AG04450 (cell line): ENCODE measurements at regions not wholly inside any gene's neighbourhood (a gene's known extent, or its start where the extent isn't known, plus 50 kb on each side); places are given as distances from the start of the nearest gene placed in this dataset.
A peak's percentile ranks its signal among the peaks of the same experiment; 100 is the strongest.

Experiments used
- CTCF ChIA-PET: fragments of 300-600, 350-600 bp; formaldehyde crosslinking; extraction: SDS; loops from one replicate; lab custom pipeline; 2022; ENCODE audit warnings: antibody characterized with exemption, inconsistent platforms; lab: Charles Lee
- POLR2A ChIA-PET: fragments of 350-600 bp; formaldehyde crosslinking; extraction: SDS; loops from one replicate; lab custom pipeline; 2021; ENCODE audit warnings: antibody characterized with exemption, inconsistent platforms; lab: Yijun Ruan, JAX
- DNase-seq: peaks from one replicate; pipeline ENCODE4 v3.0.0-alpha.2; 2011; ENCODE audit warnings: low read depth, low spot score
- H3K27ac ChIP-seq: one replicate; pipeline ENCODE4 v1.5.1; 2012; ENCODE audit warnings: low read depth, low read length, control low read depth
- H3K27me3 ChIP-seq: one replicate; pipeline ENCODE4 v1.6.0; 2012; ENCODE audit warnings: low read length; ENCODE audit not compliant: control insufficient read depth, insufficient read depth
- H3K4me3 ChIP-seq: 2 replicates; pipeline ENCODE4 v1.5.1; 2011; ENCODE audit warnings: mild to moderate bottlenecking, low read depth, low read length, control low read depth
- H3K9me3 ChIP-seq: 2 replicates; pipeline ENCODE4 v1.5.1; 2012; ENCODE audit warnings: low read length; ENCODE audit not compliant: control insufficient read depth, insufficient read depth
- CTCF ChIP-seq: IDR thresholded peaks from 2 replicates; pipeline ENCODE4 v1.5.1; 2011; ENCODE audit warnings: low read depth, low read length, control low read depth, inconsistent platforms

- no peaks in the 10 kb centered on the region for H3K27me3 ChIP-seq
- no peak for TF ChIP-seq CTCF
- H3K9me3 ChIP-seq = no peaks in the 10 kb centered on the region
- POLR2A ChIA-PET = interaction anchor here (0.9 kb wide), 1 partner anchor 15 kb away, joined by 4 read pairs; no protein-coding TSS in a partner anchor
- no peak overlapping the region for H3K4me3 ChIP-seq
- peak overlapping the region; percentile 47 for H3K27ac ChIP-seq
- CTCF ChIA-PET = interaction anchor here (0.9 to 2.4 kb wide), 2 partner anchors 391 to 547 kb away, joined by 3 to 9 read pairs; partner anchors contain the start of gene TRIB2
- DNase-seq = no peak
Measured at GRCh38 chr2:12170121-12170520, 423.7 kb downstream of the LPIN1 start.

DNA sequence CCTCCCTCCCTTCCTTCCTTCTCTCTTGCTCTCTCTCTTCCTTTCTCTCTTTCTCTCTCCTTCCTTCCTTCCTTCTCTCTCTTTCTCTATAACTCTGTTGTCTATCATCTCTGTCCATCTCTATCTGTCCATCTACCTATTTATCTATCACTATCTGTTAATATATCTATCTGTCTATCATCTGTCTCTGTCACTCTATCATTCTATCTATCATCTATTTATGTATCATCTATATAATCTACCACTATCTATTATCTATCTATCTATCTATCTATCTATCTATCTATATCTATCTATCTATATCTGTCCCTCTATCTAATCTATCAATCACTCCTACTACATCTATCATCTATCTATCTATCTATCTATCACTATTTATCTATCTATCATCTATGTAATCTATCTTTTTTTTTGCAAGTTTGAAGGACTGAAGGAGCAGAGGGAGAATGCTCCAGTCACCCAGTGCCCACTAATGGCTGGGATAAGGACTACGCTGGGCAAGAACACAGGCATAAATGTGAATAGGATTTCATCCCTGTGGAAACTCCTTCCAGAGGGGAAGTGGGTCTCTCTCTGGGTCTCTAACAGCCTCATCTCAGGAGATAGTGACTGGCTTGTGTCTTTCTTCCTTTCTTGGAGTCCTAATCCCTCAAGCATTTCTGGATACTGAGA lies 427.0 kb downstream of the LPIN1 start:
- Histone ChIP-seq H3K9me3 (no peaks in the 10 kb centered on the region), H3K4me3 (no peak overlapping the region), H3K27me3 (no peaks in the 10 kb centered on the region), H3K27ac (no peak overlapping the region)
- ChIA-PET CTCF (interaction anchor here (1.3 kb wide), 1 partner anchor 394 kb away, joined by 3 read pairs; no protein-coding TSS in a partner anchor), POLR2A (no interaction called here)
- TF ChIP-seq CTCF = peak; percentile 50
- DNase-seq = no peak

DNA sequence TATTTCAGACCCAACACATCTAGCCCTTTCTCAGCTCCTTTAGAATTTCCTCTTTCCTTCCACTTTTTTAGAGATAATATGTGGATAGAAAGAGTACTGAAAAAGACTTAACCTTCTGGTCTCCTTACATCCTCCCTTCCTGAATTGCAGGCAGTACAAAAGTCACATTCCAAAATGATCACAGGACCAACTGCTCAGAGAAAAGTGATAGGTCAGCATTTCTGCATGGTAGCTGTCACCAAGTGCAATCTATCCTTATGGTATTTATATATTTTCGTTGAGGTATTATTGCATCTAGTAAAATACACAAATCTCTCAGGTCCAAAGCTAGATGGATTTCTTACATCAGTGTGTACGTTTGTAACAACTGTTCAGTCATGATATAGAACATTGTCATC lies 427.5 kb downstream of the LPIN1 start:
- POLR2A ChIA-PET = no interaction called here

GRCh38 chr2:12175323-12175722 lies 428.9 kb downstream of the LPIN1 start:
- H3K27ac ChIP-seq = no peak overlapping the region
- no peaks in the 10 kb centered on the region for H3K27me3 ChIP-seq
- ChIA-PET CTCF (no interaction called here), POLR2A (no interaction called here)
- no peak overlapping the region for H3K4me3 ChIP-seq
- no peak for TF ChIP-seq CTCF
- H3K9me3 ChIP-seq = no peaks in the 10 kb centered on the region
- no peak for DNase-seq

More for the DNA sequence above, 427.5 kb downstream of the LPIN1 start:
- no peak overlapping the region for H3K27ac ChIP-seq
- no peak for DNase-seq
- no peak for TF ChIP-seq CTCF
- H3K4me3 ChIP-seq = no peak overlapping the region
- H3K9me3 ChIP-seq = no peaks in the 10 kb centered on the region
- CTCF ChIA-PET = interaction anchor here (1.3 kb wide), 1 partner anchor 394 kb away, joined by 3 read pairs; no protein-coding TSS in a partner anchor
- H3K27me3 ChIP-seq = no peaks in the 10 kb centered on the region

- CTCF ChIA-PET = no interaction called here
- no peaks in the 10 kb centered on the region for H3K27me3 ChIP-seq
- POLR2A ChIA-PET = no interaction called here
- no peaks in the 10 kb centered on the region for H3K9me3 ChIP-seq
- DNase-seq = no peak
- H3K4me3 ChIP-seq = no peak overlapping the region
- H3K27ac ChIP-seq = no peak overlapping the region
- TF ChIP-seq CTCF = no peak
Measured at GRCh38 chr2:12176623-12177454, 430.4 kb downstream of the LPIN1 start.
